Erythroblast (primary cell): ENCODE measurements at regions not wholly inside any gene's neighbourhood (a gene's known extent, or its start where the extent isn't known, plus 50 kb on each side); places are given as distances from the start of the nearest gene placed in this dataset.

ENCODE experiments used
- GATA1 ChIP-seq: IDR thresholded peaks from 2 replicates; pipeline ENCODE4 v1.6.1; 2011; ENCODE audit warnings: low read depth, mild to moderate bottlenecking, control low read depth, low read length, moderate library complexity
- POLR2A ChIP-seq: IDR thresholded peaks from 2 replicates; pipeline ENCODE4 v1.6.1; 2011; ENCODE audit warnings: mild to moderate bottlenecking, low read length

DNA sequence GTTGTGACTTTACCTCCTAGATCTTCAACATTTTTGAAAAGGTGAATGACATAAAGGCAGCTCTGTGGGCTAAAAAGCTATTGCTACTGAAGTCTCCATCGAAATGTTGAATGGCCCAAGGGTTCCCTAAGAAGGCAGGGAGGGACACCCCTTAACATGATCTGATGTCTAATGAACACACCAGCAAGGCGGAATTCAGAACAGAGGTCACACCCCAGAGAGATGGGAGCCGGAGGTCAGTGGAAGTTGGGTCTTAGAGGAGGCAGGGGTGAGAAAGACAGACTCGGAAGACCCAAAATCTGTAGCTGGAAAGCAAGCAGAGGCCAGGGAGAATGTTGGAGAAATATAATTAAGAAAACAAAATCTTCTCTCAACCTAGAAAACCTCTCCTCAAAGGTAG, 79.0 kb downstream of the TRIM29 start:
- TF ChIP-seq POLR2A (no peak), GATA1 (no peak)
